GM12878 (cell line): ENCODE measurements at regions not wholly inside any gene's neighbourhood (a gene's known extent, or its start where the extent isn't known, plus 50 kb on each side); places are given as distances from the start of the nearest gene placed in this dataset.

Experiments used
- ATAC-seq: fragments of 200-7000 bp; cut with Tn5 transposase; 3 replicates; pipeline ENCODE4 v1.9.1; 2020; ENCODE audit warnings: mild to moderate bottlenecking, moderate library complexity
- BruUV-seq: library from RNA; stranded (reverse); fragments of 400-500 nt; replicated peaks from 2 replicates; lab custom pipeline; 2021; lab: Mats Ljungman, UMichigan
- CTCF ChIA-PET: fragments of 300-600 bp; sonication (Branson Sonifier 250); formaldehyde crosslinking; extraction: SDS; loops from one replicate; lab custom pipeline; 2021; ENCODE audit warnings: inconsistent platforms; lab: Yijun Ruan, JAX
- POLR2A ChIA-PET: fragments of 350-600 bp; formaldehyde crosslinking; extraction: SDS; loops from one replicate; lab custom pipeline; 2021; ENCODE audit warnings: inconsistent platforms; lab: Charles Lee
- RAD21 ChIA-PET: fragments of 300-600 bp; sonication (Branson Sonifier 250); formaldehyde crosslinking; loops from one replicate; lab custom pipeline; 2023; ENCODE audit warnings: antibody characterized with exemption; ENCODE audit not compliant: unreplicated experiment; lab: Charles Lee
- SMC1A ChIA-PET: fragments of 300-600 bp; sonication (Branson Sonifier 250); formaldehyde crosslinking; loops from one replicate; lab custom pipeline; 2023; ENCODE audit not compliant: unreplicated experiment, uncharacterized antibody; lab: Charles Lee
- DNase-seq: peaks from one replicate; pipeline ENCODE4 v3.0.0-alpha.2; 2011; ENCODE audit warnings: low read depth, low spot score
- FAIRE-seq: peaks from 3 replicates; lab custom pipeline; 2011; peaks lifted over from hg19 to GRCh38; lab: Jason Lieb, UNC
- H2AFZ ChIP-seq: 2 replicates; pipeline ENCODE4 v1.6.0; 2011; ENCODE audit warnings: low read depth, low read length, control low read depth; ENCODE audit not compliant: control insufficient read depth
- H3K27ac ChIP-seq: 2 replicates; pipeline ENCODE4 v1.5.1; 2011; ENCODE audit warnings: control low read depth; ENCODE audit not compliant: control insufficient read depth, insufficient read depth
- H3K27me3 ChIP-seq, 2 experiments: replicated peaks in 1 of 2; 2 replicates each; pipeline versions ENCODE4 v1.6.0 to v1.6.1; 2011; ENCODE audit warnings: low read length in 1 of 2; ENCODE audit not compliant: control insufficient read depth in 2 of 2, insufficient read depth in 2 of 2
- H3K36me3 ChIP-seq, 2 experiments: 2 replicates each; pipeline ENCODE4 v1.5.1; 2011; ENCODE audit warnings: low read length in 1 of 2; ENCODE audit not compliant: control insufficient read depth in 2 of 2, insufficient read depth in 2 of 2
- H3K4me1 ChIP-seq: 2 replicates; pipeline ENCODE4 v1.6.1; 2011; ENCODE audit warnings: mild to moderate bottlenecking, low read length, moderate library complexity, mixed read lengths; ENCODE audit not compliant: control insufficient read depth, insufficient read depth
- H3K4me2 ChIP-seq: 2 replicates; pipeline ENCODE4 v1.6.0; 2011; ENCODE audit warnings: control low read depth; ENCODE audit not compliant: control insufficient read depth, insufficient read depth
- H3K4me3 ChIP-seq: fragments of 200-600 bp; sonication (generic); 2 replicates; pipeline ENCODE4 v1.5.1; 2016
- H3K79me2 ChIP-seq: 2 replicates; pipeline ENCODE4 v1.6.0; 2011; ENCODE audit warnings: low read length; ENCODE audit not compliant: control insufficient read depth, insufficient read depth
- H3K9ac ChIP-seq: 2 replicates; pipeline ENCODE4 v1.8.0; 2011; ENCODE audit warnings: low read length, control low read depth, mixed read lengths; ENCODE audit not compliant: control insufficient read depth, insufficient read depth
- H3K9me3 ChIP-seq: replicated peaks from 3 replicates; pipeline ENCODE4 v1.5.1; 2011; ENCODE audit warnings: mild to moderate bottlenecking, low read length; ENCODE audit not compliant: control insufficient read depth, insufficient read depth
- H4K20me1 ChIP-seq: 2 replicates; pipeline ENCODE4 v1.6.0; 2011; ENCODE audit not compliant: control insufficient read depth, insufficient read depth
- CREM ChIP-seq: IDR thresholded peaks from 2 replicates; pipeline ENCODE4 v1.6.1; 2014; ENCODE audit warnings: antibody characterized with exemption, low read depth
- KDM1A ChIP-seq: fragments of 200-600 bp; sonication (generic); IDR thresholded peaks from 2 replicates; pipeline ENCODE4 v1.6.1; 2016; ENCODE audit warnings: borderline replicate concordance
- RB1 ChIP-seq: fragments of 450-650 bp; formaldehyde crosslinking; IDR thresholded peaks from 2 replicates; pipeline ENCODE4 v1.6.1; 2017; ENCODE audit warnings: mild to moderate bottlenecking, borderline replicate concordance
- RELA ChIP-seq: fragments of 450-650 bp; IDR thresholded peaks from 2 replicates; pipeline ENCODE4 v1.8.0; 2014; ENCODE audit warnings: borderline replicate concordance; ENCODE audit not compliant: partially characterized antibody
- SRF ChIP-seq, 2 experiments: IDR thresholded peaks; 2 replicates each; pipeline ENCODE4 v1.6.1; 2011; ENCODE audit warnings: low read depth in 2 of 2, low read length in 2 of 2, mild to moderate bottlenecking in 1 of 2, moderate library complexity in 1 of 2
- TCF3 ChIP-seq: IDR thresholded peaks from 2 replicates; pipeline ENCODE4 v1.6.1; 2012; ENCODE audit warnings: low read depth, mild to moderate bottlenecking, low read length, borderline replicate concordance; ENCODE audit not compliant: insufficient read depth
- WGBS: methylation state at CpG from one replicate; pipeline ENCODE4 v1.1.6; 2016; ENCODE audit warnings: low lambda C conversion rate; ENCODE audit not compliant: insufficient replicate concordance, insufficient coverage; ENCODE audit errors: missing lambda C conversion rate; 5-methylcytosine and 5-hydroxymethylcytosine counted together
- in situ Hi-C: fragments of 300-500 bp; cut with MboI; formaldehyde crosslinking; loops from 9 replicates; pipeline ENCODE4 v1.14.3; 2018; ENCODE audit warnings: mixed read lengths
- intact Hi-C: fragments of 100-400 bp; cut with micrococcal nuclease; formaldehyde crosslinking; loops from one replicate; pipeline ENCODE4 v1.14.2; 2022; ENCODE audit not compliant: unreplicated experiment

GRCh38 chr2:20558391-20559150, 92.3 kb downstream of the HS1BP3 start:
- Histone ChIP-seq H3K4me1 (no peaks in the 10 kb centered on the region; the same call in 1 of the 2 replicates), H2AFZ (no peak overlapping the region), H3K4me3 (no peak overlapping the region), H3K27ac (no peak overlapping the region), H3K79me2 (no peaks in the 10 kb centered on the region), H3K27me3 (peaks cover 0 to 3% of the 10 kb centered on the region in 2 experiments; a peak in 2 of 4 replicates), H3K9ac (no peak overlapping the region), H3K4me2 (no peak overlapping the region), H3K36me3 (no peaks in the 10 kb centered on the region), H4K20me1 (no peaks in the 10 kb centered on the region), H3K9me3 (no peaks in the 10 kb centered on the region)
- in situ Hi-C loops (no loop called here), intact Hi-C loops (no loop called here)
- DNase-seq, result no peak
- ChIA-PET POLR2A (no interaction called here), SMC1A (no interaction called here), CTCF (no interaction called here), RAD21 (no interaction called here)
- ATAC-seq, result no peak
- 52% methylated on average over 12 of the region's 12 CpGs for WGBS
- no peak for FAIRE-seq
- no peak for TF ChIP-seq CREM
- TF ChIP-seq SRF (IDR thresholded peaks at IDR 0.05; ENCODE audit: low read depth in 2 of 2, low read length in 2 of 2), result no peak
- BruUV-seq, result no TSS peak

DNA sequence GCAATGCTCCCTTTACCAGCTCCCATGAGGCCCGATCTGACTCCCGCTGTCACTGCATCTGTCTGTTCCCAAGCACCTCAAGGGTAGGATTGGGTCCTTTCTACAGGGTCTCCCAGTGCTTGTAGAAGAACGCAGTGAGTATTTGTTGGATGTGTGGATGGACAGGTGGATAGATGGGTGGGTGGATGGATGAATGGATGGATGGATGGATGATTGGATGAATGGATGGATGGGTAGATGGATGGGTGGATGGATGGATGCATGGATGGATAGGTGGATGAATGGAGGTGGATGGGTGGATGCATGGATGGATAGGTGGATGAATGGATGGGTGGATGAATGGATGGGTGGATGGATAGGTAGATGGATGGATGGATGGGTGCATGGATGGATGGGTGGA, 91.6 kb downstream of the HS1BP3 start:
- H3K4me2 ChIP-seq, result no peak overlapping the region
- no TSS peak for BruUV-seq
- CTCF ChIA-PET, result no interaction called here
- in situ Hi-C loops, result no loop called here
- no peaks in the 10 kb centered on the region for H3K79me2 ChIP-seq
- FAIRE-seq, result no peak
- SMC1A ChIA-PET, result interaction anchor here (1.2 kb wide), 1 partner anchor 38 kb away, joined by 3 read pairs; no protein-coding TSS in a partner anchor
- no peak overlapping the region for H3K4me3 ChIP-seq
- H3K9ac ChIP-seq, result no peak overlapping the region
- intact Hi-C loops, result no loop called here
- TF ChIP-seq TCF3, result no peak
- no peak for TF ChIP-seq RELA
- TF ChIP-seq RB1, result no peak
- TF ChIP-seq KDM1A, result no peak
- RAD21 ChIA-PET, result no interaction called here
- no peak overlapping the region for H3K27ac ChIP-seq
- no peaks in the 10 kb centered on the region for H3K36me3 ChIP-seq
- no peaks in the 10 kb centered on the region for H4K20me1 ChIP-seq
- 64% methylated on average over 3 of the region's 3 CpGs for WGBS
- POLR2A ChIA-PET, result no interaction called here
- H3K9me3 ChIP-seq, result no peaks in the 10 kb centered on the region
- peaks cover 0 to 3% of the 10 kb centered on the region in 2 experiments; a peak in 2 of 4 replicates for H3K27me3 ChIP-seq
- ATAC-seq, result no peak
- H3K4me1 ChIP-seq, result peaks cover 5% of the 10 kb centered on the region
- no peak for DNase-seq
- H2AFZ ChIP-seq, result no peak overlapping the region
